GM12874 (cell line): ENCODE measurements at regions not wholly inside any gene's neighbourhood (a gene's known extent, or its start where the extent isn't known, plus 50 kb on each side); places are given as distances from the start of the nearest gene placed in this dataset.

Experiments used
- CTCF ChIP-seq: IDR thresholded peaks from 2 replicates; pipeline ENCODE4 v1.5.1; 2011; ENCODE audit warnings: low read depth, mild to moderate bottlenecking, control low read depth, low read length, moderate library complexity; ENCODE audit not compliant: insufficient read depth

DNA sequence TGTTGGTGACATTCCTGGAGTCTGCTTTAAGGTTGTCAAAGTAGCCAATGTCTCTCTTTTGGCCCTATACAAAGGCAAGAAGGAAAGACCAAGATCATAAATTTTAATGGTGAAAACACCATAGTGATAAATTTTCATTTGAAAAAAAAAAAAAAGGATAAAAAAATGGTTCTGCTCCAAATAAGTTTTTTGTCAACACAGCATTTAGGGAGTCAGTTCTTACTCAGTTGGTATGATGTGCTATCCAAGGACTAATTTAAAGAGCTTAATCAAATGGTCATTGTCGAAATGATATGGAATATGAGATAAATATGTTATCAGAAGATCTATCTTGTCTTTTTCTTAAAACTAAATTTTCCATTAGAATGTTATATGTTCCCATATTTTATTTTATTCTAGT is 83.9 kb downstream of the PCDH18 start:
- TF ChIP-seq CTCF, result no peak

GRCh38 chr4:137446071-137446470 is 86.2 kb downstream of the PCDH18 start:
- no peak for TF ChIP-seq CTCF

- TF ChIP-seq CTCF, result no peak
Observed at GRCh38 chr4:137443031-137443800, 89.1 kb downstream of the PCDH18 start.

GRCh38 chr4:137432446-137433311 is 99.6 kb downstream of the PCDH18 start:
- TF ChIP-seq CTCF, result no peak

DNA sequence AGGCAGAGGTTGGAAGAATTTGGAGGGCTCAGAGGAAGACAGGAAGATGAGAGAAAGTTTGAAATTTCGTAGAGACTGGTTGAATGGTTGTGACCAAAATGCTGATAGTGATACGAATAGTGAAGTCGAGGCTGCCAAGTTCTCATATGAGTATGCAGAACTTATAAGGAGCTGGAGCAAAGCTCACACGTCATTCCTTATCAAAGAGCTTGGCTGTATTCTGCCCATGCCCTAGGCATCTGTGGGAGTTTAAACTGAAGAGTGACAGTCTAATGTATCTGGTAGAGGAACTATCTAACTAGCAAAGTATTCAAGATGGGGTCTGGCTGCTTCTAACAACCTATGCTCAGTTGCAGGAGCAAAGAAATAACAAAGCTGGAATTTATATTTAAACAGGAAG is 102.1 kb downstream of the PCDH18 start:
- TF ChIP-seq CTCF, result no peak

GRCh38 chr4:137427411-137427810 is 104.9 kb downstream of the PCDH18 start:
- TF ChIP-seq CTCF, result no peak

GRCh38 chr4:137425281-137425680 is 107.0 kb downstream of the PCDH18 start:
- no peak for TF ChIP-seq CTCF
